ENCODE measurements at regions not wholly inside any gene's neighbourhood (a gene's known extent, or its start where the extent isn't known, plus 50 kb on each side); places are given as distances from the start of the nearest gene placed in this dataset.

- Histone ChIP-seq H3K9me3 (no peaks in the 10 kb centered on the region), H3K4me1 (peaks cover 0 to 5% of the 10 kb centered on the region in 2 donors), H3K27ac (no peak overlapping the region), H3K36me3 (no peaks in the 10 kb centered on the region), H3K4me3 (no peak overlapping the region), H3K27me3 (no peaks in the 10 kb centered on the region)
- no peak for DNase-seq (ENCODE audit: low spot score)
- TF ChIP-seq, protein P1, sequence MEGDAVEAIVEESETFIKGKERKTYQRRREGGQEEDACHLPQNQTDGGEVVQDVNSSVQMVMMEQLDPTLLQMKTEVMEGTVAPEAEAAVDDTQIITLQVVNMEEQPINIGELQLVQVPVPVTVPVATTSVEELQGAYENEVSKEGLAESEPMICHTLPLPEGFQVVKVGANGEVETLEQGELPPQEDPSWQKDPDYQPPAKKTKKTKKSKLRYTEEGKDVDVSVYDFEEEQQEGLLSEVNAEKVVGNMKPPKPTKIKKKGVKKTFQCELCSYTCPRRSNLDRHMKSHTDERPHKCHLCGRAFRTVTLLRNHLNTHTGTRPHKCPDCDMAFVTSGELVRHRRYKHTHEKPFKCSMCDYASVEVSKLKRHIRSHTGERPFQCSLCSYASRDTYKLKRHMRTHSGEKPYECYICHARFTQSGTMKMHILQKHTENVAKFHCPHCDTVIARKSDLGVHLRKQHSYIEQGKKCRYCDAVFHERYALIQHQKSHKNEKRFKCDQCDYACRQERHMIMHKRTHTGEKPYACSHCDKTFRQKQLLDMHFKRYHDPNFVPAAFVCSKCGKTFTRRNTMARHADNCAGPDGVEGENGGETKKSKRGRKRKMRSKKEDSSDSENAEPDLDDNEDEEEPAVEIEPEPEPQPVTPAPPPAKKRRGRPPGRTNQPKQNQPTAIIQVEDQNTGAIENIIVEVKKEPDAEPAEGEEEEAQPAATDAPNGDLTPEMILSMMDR (IDR thresholded peaks at IDR 0.05), result no peak
Measured at GRCh38 chr5:166712447-166713185, 1578.8 kb upstream of the WWC1 start.

DNA sequence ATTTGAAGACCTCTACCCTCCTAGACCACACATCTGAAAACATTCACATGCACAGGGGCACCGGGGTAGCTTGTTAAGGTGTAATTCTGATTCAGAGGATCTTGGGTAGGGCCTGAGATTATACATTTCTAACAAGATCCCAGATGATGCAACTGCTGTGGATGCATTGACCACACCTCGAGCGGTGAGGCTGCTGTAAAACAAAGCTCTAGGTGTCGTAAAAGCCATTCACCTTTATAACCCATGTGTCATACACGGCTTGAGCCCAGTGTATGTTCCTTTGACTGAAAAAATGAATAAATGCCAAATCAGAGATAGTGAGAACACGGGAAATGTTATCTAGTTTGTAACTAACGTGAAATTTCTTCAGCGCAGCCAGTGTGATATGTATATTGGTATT is 1578.2 kb upstream of the WWC1 start:
- Histone ChIP-seq H3K4me1 (peaks cover 0 to 5% of the 10 kb centered on the region in 2 donors), H3K4me3 (no peak overlapping the region), H3K9me3 (no peaks in the 10 kb centered on the region), H3K27me3 (no peaks in the 10 kb centered on the region), H3K36me3 (no peaks in the 10 kb centered on the region), H3K27ac (no peak overlapping the region)
- TF ChIP-seq, protein P1 (IDR thresholded peaks at IDR 0.05), result no peak
- DNase-seq (ENCODE audit: low spot score), result no peak

GRCh38 chr5:166716856-166717492 is 1574.5 kb upstream of the WWC1 start:
- Histone ChIP-seq H3K4me1 (peaks cover 0 to 5% of the 10 kb centered on the region in 2 donors), H3K4me3 (no peak overlapping the region), H3K27me3 (no peaks in the 10 kb centered on the region), H3K36me3 (no peaks in the 10 kb centered on the region), H3K27ac (no peak overlapping the region), H3K9me3 (no peaks in the 10 kb centered on the region)
- TF ChIP-seq, protein P1 (IDR thresholded peaks at IDR 0.05), result no peak
- no peak for DNase-seq (ENCODE audit: low spot score)

GRCh38 chr5:166719991-166720390 is 1571.5 kb upstream of the WWC1 start:
- Histone ChIP-seq H3K27ac (no peak overlapping the region), H3K4me1 (no peaks in the 10 kb centered on the region), H3K9me3 (no peaks in the 10 kb centered on the region), H3K4me3 (no peak overlapping the region), H3K36me3 (no peaks in the 10 kb centered on the region), H3K27me3 (no peaks in the 10 kb centered on the region)
- DNase-seq (ENCODE audit: low spot score), result no peak
- TF ChIP-seq, protein P1 (IDR thresholded peaks at IDR 0.05), result no peak

DNA sequence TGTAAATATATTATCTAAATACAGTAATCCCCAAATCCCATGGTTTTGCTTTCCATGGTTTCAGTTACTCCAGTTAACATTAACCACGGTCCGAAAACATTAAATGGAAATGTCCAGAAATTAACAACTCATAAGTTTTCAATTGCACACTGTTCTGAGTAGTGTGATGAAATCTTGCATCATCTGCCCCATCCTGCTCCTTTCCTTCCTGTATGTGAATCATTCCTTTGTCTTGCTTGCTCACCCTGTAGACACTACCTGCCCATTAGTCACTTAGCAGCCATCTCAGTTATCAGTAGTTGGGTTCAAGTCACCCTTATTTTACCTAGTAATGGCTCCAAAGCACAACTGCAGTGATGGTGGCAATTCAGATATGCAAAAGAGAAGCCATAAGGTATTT is 1568.5 kb upstream of the WWC1 start:
- Histone ChIP-seq H3K36me3 (no peaks in the 10 kb centered on the region), H3K27ac (no peak overlapping the region), H3K4me1 (no peaks in the 10 kb centered on the region), H3K9me3 (no peaks in the 10 kb centered on the region), H3K27me3 (no peaks in the 10 kb centered on the region), H3K4me3 (no peak overlapping the region)
- no peak for DNase-seq (ENCODE audit: low spot score)
- TF ChIP-seq, protein P1 (IDR thresholded peaks at IDR 0.05), result no peak
